GM18498 (cell line): ENCODE measurements at regions not wholly inside any gene's neighbourhood (a gene's known extent, or its start where the extent isn't known, plus 50 kb on each side); places are given as distances from the start of the nearest gene placed in this dataset.
"Not testable (repeated sequence)": the region's sequence is repeated elsewhere in the genome, so short reads cannot be mapped to it uniquely, and the experiment has no call there.

Source experiments
- ATAC-seq: cut with Tn5 transposase; IDR thresholded peaks from one replicate; pipeline ENCODE4 v1.9.1; 2021; ENCODE audit warnings: mild to moderate bottlenecking, moderate library complexity; ENCODE audit not compliant: unreplicated experiment

DNA sequence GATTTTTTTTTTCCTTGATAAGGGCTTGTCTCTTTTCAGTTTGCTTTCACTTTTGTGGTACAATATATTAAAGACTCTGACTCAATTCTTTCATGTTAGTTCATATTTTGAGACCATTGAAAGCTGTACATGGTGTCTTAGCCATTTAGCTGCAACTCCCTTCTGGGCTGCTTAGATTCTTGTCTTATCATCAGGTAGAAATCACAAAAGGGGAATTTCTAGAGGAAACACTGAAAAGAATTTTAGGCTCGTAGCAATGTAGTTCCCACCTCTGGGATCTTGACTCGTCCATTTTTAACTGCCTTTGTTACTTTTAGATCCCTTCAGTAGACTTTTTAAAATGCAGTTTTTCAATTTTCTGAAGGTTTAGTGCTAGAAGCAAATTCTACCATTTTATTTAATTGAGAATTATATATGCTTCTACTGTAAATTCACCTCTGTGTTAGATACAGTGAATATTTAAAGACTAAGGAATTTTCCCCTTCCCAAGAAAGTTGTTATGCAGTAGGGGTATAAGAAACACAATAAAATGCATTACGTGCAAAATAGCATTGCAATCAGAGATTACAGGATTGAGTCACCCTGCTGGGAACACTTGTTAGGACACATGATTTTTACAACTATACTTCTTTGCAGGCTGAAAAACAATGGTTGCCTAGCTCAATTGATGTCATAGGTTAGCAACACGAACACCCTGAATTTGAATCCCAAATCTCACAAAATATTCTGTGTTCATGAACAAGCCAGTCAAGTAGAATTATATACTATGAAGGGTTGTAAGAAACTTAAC lies 772.7 kb downstream of the PDCD6IP start:
- ATAC-seq: no peak

DNA sequence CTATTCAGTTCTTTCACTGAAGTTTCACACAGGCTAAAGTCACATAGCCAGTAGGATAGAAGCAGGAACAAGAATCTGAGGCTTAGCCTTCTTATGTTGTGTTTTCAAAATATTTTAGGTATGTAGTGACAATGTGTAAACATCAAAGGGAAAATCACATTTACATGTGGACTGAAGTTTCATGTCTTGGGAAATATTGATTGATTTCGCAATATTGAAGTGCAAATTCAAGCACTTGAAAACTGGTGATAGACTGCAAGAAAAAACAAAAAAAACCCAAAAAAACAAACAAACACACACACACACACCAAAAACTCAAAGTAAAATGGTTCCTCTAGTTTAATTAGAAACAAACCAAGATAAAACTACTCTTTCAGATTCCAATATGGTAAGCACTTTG lies 773.3 kb downstream of the PDCD6IP start:
- ATAC-seq: no peak

GRCh38 chr3:34575776-34576175 lies 777.3 kb downstream of the PDCD6IP start:
- ATAC-seq: no peak

- ATAC-seq: no peak
Observed at GRCh38 chr3:34582055-34582454, 783.6 kb downstream of the PDCD6IP start.

- ATAC-seq: no peak
Observed at GRCh38 chr3:34583451-34583850, 785.0 kb downstream of the PDCD6IP start.

GRCh38 chr3:34584971-34585370 lies 786.5 kb downstream of the PDCD6IP start:
- ATAC-seq: no peak

GRCh38 chr3:34599595-34599994 lies 801.2 kb downstream of the PDCD6IP start:
- no peak for ATAC-seq

DNA sequence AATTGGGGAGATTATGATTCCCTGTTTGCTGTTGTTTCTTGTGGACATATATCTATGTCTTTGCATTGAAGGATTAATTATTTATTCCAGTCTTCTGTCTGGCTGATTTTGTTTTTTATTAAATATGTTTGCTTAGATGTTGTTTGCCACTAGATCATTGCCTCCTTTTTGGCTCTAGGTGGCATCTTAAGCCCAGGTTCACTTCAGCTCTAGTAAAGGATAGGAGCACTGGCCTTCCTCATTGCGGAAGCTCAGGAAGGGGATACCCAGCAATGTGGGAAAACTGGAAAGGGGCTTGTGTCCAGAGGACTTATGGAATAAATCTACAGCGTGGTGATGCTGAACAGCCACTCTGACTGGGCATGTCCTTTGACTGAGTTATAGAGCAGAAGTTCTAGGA lies 821.6 kb downstream of the PDCD6IP start:
- ATAC-seq: no peak

DNA sequence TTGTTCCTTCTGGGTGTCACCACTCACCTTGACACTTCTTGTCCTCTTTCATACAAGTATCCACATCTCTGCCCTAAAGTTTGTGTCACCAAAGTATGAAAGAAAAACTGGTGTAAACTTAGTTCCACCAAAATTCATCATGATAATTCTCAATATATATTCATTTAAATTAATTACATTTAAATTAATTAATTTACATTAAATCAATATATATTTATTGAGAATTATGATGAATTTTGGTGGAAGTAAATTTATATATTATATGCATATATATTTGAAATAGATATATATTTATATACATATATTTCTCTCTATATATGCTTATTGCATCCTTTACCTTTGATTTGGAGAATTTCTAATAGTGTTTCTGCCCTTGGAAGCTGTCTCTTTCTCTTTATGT lies 828.3 kb downstream of the PDCD6IP start:
- no peak for ATAC-seq

DNA sequence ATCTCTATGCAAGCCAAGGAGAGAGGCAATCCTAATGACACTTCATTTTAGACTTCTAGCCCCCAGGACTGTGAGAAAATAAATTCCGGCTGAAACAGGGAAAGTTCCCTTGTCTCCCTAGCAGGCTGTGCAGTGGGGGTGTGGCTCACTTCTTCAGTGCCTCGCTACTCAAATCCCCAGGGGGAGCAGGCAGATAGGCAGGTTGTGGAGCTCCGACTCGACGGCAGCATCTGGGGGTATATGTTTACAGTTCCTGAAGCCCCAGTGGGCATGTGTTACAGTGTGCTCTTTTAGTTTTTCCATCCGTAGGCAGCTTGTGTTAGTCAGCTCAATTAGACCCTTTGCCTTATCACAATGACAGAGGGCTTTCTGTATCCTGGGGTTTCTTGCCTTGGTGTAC lies 836.5 kb downstream of the PDCD6IP start:
- ATAC-seq: no peak

DNA sequence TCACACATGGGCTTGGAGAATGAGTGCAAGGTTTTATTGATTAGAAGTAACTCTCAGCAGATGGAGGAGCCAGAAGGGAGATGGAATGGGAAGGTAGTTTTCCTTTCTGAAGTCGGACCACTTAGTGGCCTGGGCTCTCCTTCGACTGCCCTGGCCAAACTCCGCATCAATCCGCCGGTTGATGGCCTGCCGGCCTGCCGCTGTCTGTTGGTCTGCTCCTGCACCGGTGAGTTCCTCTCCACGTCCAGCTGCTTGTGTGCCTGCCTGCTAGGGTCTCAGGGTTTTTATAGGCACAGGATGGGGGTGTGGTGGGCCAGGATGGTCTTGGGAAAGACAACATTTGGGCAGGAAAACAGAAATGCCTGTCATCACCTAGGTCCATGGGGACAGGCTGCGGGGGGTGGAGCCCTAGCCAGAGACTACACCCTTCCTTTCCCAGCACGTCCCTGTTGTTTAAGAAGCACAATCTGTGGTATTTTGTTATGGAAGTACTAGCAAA lies 837.0 kb downstream of the PDCD6IP start:
- no peak for ATAC-seq

- no peak for ATAC-seq
Observed at GRCh38 chr3:34646911-34647460, 848.6 kb downstream of the PDCD6IP start.

GRCh38 chr3:34650131-34650530 lies 851.7 kb downstream of the PDCD6IP start:
- ATAC-seq: no peak

DNA sequence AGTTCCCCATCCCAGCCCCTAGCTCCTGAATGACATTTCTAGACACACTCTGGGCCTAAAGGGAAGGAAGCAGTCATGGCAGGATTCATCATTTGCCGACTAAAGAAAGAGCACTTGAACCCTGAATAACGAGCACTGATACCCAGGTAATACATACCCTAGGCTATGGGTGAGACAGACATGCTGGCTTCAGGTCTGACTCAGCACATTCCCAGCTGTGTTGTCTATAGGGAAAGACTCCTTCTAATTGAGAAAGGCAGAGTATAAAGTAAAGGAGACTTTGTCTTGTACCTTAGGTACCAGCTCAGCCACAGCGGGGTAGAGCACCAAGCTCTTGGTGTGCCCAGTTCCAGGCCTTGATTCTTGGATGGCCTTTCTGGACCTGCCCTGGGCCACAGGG lies 870.5 kb downstream of the PDCD6IP start:
- ATAC-seq: no peak

DNA sequence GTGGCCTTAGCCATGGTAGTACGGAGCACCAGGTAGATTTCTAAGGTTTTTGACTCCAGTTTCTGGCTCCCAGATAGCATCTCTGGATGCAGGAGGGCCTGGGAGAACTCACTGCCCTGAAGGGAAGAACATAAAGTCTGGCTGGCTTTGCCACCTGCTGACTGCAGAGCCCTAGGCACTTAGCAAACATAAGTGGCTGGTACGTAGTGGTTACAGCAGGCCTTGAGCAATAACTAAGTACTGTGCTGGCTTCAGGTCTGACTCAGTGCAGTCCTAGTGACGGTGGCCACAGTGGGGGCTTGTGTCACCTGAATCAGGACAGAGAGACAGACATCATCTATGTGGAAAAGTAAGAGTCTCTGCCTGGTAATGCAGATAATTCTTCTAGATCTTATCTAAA lies 871.1 kb downstream of the PDCD6IP start:
- ATAC-seq: no peak

DNA sequence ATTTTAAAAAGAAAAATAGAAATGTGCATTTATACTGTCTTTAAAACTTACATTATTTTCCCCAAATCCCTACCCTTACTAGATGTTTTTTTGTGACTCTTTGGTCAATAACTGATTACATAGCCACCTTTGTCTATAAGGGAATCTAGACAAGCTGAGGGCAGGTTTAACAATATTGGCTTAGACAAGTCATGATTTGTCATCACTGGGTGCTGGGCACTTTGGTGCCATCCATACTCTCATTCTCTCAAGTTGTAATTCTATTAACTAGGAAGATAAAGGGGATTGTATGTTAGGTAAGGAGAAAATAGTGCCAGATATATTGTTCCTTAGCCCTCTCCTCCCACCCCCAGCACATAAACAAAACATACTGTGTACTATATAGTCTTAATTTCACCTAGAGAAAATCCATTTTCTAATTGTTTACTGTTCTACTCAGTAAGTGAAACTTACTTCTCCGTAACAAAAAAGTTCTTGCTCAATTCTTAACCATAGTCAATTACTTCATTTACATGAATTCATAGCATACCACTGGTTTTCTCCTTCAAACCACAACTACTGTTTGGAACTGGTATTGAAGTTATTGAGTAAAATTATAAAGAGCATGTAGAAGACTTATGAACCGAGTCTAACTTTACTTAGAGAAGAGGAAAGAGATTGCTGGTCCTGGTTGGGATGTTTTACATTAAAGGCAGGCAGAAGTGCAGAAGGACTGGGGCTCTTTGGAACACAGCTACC lies 877.1 kb downstream of the PDCD6IP start:
- no peak for ATAC-seq

- no peak for ATAC-seq
Observed at GRCh38 chr3:34676436-34676835, 878.0 kb downstream of the PDCD6IP start.

GRCh38 chr3:34678575-34678974 lies 880.1 kb downstream of the PDCD6IP start:
- no peak for ATAC-seq

GRCh38 chr3:34679055-34679454 lies 880.6 kb downstream of the PDCD6IP start:
- ATAC-seq: not testable (repeated sequence)

DNA sequence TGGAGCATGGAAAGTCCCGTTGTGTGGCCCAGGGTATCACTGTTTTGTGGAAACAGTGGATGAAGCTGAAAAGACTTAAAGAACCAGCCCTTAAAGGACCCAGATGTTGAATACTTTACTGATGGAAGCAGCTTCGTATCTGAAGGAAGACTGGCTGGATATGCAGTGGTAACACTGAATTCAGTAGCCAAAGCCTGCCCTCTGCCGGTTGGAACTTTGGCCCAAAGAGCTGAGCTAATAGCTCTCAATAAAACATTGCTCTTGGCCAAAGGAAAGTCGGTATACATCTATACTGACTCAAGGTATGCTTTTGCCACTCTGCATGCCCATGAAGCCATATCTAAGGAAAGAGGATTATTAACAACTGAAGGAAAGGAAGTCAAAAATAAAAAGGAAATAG lies 885.4 kb downstream of the PDCD6IP start:
- ATAC-seq: peak; percentile 71

DNA sequence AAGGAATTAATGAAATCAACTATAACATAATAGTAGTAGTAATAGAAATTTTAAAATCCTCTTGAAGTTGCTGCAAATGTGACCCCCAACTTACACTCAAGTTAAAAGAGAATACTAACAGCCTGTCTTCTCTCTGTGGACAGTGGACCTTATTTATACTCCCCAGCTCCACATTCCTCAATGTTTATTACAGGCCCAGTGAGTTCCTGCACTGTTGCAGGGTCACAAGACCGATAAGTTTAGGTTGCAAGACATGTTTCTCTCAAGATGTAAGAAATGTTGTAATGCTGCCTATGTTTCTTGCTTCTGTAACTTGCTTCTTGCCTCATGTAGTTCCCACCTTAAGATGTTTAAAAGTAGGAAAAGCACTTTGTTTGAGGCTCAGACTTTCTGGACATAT lies 888.1 kb downstream of the PDCD6IP start:
- no peak for ATAC-seq

- ATAC-seq: no peak
Observed at GRCh38 chr3:34687671-34688070, 889.2 kb downstream of the PDCD6IP start.
